ENCODE measurements at regions not wholly inside any gene's neighbourhood (a gene's known extent, or its start where the extent isn't known, plus 50 kb on each side); places are given as distances from the start of the nearest gene placed in this dataset.
"Not testable (repeated sequence)": the region's sequence is repeated elsewhere in the genome, so short reads cannot be mapped to it uniquely, and the experiment has no call there.

DNA sequence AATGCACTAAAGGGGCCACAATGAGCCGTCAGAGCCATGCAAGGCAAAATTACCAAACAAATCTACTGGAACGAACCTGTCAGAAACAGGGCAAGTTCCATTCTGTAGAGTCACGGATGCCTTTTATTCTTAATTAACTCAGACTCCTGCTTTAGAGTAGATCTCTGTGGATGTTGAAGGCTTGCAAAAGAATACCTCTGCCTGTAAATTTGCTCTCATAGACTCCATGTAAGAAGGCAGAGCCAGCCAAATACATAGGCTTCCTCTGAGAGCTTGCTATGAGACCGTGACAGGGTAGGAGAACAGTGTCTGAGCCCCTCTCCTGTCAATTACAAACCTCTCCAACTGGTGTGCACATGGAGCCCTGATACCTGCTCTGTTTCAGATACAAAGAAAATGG lies 787.9 kb upstream of the POM121L12 start:
- DNase-seq: no peak

DNA sequence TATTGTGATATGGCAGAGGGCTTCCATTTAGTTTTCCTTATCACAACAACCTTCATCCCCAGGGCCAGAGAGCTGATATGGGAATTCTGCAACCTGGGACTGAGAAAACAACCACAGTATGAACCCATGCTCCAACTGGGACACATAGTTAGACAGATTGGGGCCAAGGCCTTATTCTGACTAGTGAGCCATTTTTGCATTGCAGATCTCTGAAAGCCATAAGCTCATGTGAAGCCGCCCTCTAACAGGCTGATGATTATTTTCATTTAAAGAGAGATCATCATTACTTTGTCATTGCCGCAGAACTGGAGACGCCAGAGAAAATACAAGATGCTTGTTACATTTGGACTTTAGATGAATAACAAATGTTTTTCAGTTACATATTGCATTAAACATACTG lies 791.7 kb upstream of the POM121L12 start:
- DNase-seq: no peak

DNA sequence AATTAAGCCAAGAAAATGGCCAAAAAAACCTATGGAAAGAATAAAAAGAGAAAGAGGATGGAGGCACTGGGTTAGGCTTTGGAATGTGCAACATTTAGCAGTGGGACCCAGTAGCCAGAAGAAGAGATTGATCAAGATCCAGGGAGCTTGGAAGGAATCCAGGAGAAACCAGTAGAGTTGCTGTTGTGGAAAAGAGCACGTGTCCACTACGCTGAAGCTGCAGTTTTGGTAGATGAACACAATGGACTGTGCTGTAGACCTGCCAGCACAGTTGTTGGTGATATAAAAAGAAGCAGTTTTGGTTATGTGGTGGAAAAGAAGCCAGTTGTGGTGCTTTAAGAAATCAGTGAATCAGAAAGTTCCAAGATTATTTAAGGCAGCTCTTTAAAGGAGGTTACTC lies 802.2 kb upstream of the POM121L12 start:
- no peak for DNase-seq

DNA sequence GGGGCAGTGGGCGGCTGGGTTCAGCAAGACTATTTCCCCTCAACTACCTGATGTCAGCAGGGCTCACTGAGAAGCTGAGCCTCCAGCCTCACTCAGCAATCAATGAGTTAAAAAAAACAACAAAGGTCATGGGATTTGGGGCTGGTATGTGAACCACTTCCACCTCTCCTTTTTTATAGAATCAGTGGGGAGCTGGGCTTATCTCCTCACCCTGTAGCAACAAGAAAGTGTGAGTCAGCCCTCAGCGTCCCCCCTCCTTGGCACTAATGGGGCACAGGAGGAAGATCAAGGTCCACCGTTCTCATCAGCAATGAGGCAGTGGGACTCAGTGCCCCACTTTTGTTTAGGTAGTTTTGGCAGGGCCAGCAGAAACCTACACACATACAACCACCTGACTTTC lies 823.5 kb upstream of the POM121L12 start:
- no peak for DNase-seq

DNA sequence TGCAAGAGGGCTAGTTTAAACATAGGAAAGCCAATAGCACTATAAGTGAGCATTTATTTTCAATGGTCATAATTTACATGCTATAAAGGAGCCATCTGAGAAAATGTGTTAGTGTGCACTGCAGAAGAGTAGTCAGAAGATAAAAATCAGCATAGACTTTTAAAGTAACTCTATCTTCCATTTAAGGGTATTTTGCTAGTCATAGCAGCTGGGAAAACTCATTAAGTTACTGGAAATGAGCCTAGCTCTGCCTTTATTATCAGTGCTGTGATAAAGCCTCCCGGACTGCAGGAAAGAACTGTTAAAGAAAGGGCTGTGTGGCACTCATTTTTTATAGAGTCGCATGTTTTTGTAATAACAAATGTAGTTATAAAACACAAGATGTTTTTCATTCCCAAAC lies 825.8 kb upstream of the POM121L12 start:
- DNase-seq: no peak

DNA sequence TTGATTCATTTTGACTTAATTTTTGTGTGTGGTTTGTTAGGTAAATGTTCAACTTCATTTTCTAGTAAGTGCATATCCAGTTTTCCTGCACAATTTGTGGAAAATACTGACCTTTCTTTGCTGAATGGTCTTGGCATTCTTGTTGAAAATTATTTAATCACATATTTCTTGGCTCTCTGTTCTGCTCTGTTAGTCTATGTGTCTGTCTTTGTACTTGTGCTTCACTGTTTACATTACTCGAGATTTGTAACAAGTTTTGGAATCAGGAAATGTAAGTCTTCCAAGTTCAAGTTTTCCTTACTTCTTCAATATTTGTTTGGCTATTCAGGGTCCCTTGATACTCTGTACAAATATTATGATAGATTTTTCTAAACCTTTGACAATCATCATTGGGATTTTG lies 838.2 kb upstream of the POM121L12 start:
- no peak for DNase-seq

DNA sequence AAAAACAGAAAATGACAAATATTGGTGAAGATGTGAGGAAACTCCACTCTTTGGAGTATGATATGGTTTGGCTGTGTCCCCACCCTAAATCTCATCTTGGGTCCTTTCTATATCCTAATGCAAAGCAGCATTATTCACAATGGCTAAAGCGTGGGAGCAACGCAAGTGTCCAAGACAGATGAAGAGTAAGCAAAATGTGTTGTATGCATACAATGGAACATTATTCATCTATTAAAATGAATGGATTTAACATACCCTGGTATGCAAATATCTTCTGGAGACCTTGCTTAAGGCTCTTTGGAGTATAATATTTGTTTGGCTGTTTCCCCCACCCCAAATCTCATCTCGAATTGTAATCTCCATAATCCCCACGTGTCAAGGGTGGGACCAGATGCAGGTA lies 839.8 kb upstream of the POM121L12 start:
- DNase-seq: no peak

DNA sequence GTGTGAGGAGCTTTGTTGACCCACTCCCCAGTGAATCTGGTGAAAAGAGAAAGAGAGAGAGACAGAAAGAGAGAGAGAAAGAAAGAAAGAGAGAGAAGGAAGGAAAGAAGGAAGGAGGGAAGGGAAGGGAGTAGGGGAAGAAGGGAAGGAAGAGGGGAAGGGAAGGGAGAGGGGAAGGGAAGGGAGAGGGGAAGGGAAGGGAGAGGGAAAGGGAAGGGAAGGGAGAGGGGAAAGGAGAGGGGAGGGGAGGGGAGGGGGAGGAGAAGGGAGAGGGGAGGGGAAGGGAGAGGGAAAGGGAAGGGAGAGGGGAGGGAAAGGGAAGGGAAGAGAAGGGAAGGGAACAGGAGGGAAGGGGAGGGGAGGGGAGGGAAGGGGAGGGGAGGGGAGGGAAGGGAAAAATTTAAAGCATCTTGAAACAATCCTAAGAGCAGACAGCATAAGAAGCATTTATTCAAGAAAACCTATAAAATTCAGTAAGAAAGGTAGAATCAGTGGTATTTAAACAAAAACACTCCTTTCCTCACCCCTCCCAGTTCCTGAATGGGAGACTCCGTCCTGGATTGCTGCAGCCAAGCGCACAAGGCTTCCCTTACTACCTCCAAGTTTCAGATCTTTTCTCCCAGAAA lies 846.2 kb upstream of the POM121L12 start:
- DNase-seq: no peak

DNA sequence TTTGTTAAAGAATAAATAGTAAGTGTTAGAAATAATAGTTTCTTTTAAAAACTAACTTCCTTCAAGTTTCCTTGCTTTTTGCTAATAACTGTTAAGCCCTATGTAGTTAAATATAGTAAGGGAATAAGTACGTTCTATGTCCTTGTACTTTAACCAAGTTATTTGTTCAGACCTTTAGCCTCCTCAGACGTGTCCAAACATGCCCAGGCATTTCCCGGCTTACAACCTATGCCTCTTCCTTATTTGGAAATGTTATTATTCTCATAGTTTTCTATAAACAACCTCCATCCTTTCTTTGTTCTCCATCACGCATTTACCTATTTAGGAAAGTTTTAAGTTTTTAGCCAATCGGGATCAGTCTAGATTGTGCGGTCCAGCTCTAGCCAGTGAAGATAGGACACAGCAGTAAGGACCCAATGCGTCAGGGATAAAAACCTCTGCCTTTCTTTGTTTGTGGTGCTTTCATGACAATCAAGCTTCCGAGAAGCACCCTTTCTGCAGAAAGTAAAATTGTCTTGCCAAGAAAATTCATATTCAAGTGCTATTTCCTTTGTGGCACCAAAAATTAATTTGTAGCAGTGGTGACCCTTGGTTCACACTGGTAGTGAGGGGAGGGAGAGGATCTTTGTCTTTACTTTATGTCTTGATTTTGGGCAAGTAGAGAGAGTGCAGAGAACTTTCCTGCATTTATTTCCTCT lies 851.3 kb upstream of the POM121L12 start:
- DNase-seq: no peak

DNA sequence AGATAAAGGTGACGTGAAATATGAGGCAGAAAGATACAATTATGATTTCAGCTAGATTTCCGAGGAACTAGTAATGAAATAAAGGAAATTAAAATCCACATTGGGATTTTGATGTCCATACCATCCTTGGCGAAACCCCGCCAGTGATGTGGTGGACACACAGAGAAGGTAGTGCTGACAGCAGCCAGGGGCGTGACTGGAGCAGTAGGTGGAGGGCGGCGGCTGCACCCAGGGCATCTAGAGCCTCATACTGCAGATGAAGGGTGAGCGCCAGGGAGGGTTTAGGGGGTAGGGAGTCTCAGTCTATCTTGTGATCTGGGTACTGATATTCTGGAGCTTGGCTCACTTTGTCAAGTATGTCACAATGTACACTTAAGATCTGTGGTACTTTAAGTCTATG lies 855.5 kb upstream of the POM121L12 start:
- no peak for DNase-seq

DNA sequence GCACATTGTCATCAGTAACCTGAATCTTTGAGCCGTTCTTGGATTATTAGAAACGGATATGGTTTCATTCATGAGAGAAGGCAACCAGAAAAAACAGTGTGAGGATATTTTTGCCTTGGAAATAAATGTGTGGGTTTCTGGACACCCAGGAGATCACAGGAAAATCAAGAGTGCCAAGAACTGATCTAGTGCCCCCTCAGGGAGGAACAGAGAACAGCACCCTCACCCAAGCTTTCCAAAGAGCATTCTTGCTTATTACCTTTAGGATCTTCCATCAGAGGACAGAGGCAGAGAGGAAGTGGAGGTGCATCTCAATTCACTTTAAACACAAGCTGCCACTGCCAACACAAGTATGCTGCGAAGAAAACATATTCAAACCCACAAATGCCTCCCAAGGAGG lies 851.5 kb upstream of the COBL start:
- DNase-seq: no peak

DNA sequence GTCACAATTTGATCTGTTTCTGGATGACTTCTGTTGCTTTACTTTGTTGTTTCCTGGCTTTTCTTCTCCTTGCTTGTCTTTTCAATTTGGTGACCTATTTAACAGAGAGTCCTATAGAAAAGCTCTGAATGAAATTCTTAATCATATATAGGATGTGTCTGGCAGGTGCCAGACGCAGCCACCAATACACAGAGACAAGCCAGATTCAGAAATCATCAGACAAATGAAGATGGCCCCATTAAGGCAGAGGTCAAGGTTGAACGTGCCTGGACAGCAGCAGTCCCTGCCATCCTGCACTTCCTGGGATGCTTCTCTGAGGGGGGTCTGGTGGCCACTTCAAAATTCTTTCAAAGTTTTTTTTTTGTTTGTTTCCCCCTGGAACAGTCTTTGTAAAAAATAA lies 846.7 kb upstream of the COBL start:
- no peak for DNase-seq

DNA sequence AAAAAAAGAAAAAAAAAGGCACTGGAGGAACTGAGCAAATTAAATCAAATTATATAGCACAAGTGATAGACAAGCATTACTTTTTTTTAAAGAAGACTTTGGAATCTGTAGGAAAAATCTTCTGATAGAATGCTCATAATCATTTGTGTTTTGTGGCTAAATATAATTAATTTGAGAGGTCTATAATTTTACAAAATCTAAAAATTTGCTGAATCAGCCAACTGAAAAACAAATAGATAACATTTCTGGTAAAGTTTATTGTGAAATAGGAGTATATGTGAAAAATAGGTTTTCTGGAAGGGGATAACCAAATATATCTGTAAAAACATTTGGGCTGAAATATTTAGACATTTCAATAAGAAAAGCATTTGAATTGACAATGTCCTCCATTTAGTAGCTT lies 844.9 kb upstream of the COBL start:
- no peak for DNase-seq

DNA sequence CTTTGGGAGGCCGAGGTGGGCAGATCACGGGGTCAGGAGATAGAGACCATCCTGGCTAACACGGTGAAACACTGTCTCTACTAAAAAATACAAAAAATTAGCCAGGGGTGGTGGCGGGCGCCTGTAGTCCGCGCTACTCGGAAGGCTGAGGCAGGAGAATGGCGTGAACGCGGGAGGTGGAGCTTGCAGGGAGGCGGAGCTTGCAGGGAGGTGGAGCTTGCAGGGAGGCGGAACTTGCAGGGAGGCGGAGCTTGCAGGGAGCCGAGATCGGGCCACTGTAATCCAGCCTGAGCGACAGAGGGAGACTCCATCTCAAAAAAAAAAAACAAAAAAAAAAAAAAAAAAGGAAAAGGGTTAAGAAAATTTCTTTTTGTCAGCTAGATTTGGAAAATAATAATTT lies 842.8 kb upstream of the COBL start:
- DNase-seq: not testable (repeated sequence)

DNA sequence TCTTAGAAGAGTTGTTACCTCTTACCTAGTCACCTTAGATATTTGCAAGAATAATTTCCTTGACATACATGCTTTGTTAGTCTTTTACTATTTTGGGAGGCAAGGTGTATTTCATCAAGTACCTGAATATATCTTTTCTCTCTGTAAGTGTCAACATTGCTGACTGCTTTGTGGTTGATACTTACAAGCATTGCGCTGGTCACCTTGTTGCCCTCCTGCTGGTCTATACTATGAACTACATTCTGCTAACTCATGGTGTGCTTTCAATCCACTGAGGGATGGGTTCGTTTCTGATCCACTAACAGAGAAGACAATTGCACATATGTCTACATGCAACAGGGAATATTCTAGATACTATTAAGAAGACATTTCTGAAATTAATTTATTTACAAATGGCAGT lies 837.8 kb upstream of the COBL start:
- no peak for DNase-seq

DNA sequence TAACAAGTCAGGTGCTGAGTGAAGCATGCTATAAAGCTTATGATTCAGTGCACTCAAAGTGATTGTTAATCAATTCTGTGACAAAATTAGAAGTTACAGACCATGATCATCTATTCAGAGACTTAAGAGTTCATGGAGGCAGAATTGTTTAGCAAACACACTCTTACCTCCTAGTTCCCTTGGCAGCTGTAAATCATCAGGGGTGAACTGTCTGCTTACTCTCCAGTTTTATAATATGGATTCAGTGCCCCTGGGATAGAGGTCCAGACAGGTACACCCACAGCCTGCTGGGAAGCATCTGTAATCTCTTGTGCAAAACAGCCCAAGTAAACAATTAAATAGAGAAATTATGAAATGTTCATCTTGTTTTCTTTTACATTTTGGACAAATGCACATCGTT lies 835.0 kb upstream of the COBL start:
- DNase-seq: no peak

DNA sequence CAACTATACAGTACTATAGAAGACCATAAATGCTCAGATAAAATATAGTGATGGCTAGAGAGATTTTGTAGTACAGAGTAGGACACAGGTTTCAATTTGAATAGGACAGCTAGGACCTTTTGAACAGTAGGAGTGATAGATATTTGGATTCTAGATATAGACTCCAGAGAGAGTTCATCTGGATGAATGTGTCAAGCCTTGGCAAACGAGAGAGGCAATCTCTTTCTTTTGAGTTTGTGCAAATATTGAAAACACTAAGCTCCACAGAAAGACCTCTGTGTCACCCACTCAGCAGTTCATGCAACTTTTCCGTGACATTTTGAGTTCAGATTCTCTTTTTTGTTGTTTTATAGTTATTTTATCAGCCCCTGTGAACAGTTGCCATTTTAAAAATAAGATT lies 834.3 kb upstream of the COBL start:
- DNase-seq: no peak

DNA sequence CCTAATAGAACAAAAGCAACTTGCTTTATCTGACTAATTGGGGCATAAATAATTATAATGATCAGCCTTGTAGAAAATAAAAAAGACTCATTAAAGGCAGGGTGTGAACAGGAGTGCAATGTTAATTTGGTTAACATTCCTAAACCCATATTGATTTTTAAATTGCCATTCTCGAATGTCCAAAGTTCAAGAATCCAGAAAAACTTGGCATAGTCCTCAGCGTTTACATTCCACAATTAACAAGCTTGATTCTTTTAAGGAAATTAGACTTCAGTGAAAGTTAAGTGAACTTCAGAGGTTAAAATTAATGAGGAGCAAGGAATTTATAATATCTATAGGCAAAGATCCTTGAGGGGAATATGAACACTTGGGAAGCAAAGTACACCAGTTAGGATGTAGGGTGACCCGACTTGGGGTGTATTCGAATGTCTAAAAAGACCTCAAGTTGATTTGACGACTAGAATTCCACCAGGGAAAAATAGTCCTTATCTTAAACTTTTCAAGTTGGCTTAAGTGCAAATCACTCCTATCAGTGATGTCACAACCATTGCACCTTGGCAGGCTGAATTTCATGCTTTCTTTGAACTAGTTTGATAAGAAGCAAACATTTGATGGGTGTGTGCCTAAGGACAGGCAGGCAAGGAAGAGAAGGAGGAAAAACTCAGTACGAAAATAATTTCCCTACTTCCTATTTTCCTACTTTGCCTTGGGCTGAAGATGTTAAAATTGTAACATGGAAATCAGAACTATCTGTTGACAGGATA lies 830.4 kb upstream of the COBL start:
- DNase-seq: no peak

DNA sequence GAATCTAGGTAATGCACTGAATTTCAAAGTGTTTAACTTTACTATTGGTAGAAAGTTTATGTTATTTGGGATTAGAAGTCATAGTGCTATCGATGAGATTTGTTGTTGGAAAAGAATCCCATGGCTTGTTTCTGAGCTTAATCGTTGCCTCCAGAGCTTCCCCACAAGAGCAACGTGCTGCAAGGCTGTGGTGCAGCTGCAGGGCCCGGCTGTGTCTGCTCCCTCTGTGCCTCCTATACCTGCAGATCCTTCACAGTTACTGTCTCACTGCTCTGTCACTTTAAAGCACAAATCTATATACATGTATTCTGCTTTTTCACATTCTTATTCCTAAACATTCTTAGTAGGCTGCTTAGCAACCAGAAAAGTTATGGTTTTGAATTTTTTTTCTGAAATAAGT lies 826.6 kb upstream of the COBL start:
- no peak for DNase-seq

DNA sequence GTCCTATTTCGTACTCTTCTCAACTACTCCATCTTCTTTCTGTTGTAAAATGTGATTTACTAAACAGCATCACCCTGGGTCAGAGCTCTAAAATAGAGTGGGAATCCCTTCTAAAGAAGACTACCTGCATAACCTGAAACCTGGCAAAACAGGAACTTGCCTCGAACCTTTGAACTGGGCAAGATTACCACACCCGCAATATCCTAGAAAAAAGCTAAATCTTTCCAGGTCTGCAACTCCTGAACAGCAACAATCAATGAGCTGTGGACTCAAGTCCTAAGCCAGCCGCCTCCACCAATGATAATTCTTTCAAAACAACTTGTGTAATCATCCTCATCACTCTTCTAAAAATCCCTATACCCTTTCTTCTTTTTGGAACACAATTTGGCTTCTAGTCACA lies 824.2 kb upstream of the COBL start:
- no peak for DNase-seq

DNA sequence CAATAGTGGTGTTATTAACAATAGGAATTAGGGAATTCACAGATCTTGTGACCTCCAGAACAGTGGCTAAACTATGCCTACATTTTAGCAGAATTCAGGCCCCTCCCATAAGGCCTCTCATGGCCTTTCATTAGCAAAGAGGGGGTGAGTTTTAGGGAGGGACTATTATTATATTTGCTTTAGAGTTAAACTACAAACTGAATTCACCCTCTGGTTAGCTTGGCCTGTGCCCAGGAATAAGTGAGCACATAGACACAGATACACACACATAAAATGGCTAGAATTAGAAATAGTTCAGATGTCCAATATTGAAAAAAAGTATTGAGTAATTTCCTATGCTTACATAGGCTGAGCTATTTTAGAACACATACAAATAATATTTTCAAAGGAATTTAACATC lies 818.8 kb upstream of the COBL start:
- DNase-seq: no peak

DNA sequence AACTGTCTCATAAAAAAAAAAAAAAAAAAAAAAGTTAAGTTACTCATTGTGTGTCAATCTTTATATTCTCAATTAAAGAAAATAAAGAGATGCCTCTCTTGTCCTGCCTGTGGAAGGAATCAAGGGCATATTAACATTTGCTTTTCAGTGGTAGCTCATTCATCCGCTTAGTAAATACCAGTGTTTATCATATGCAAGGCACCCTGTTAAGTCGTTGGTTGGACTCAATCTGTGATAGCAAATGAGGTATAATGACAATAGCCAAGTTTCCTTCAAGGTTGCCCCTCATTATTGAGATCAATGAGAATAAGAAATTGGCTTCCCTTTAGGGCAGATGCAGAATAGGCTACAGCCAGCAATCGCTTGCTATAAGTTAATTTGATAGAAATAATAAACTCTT lies 812.7 kb upstream of the COBL start:
- no peak for DNase-seq

DNA sequence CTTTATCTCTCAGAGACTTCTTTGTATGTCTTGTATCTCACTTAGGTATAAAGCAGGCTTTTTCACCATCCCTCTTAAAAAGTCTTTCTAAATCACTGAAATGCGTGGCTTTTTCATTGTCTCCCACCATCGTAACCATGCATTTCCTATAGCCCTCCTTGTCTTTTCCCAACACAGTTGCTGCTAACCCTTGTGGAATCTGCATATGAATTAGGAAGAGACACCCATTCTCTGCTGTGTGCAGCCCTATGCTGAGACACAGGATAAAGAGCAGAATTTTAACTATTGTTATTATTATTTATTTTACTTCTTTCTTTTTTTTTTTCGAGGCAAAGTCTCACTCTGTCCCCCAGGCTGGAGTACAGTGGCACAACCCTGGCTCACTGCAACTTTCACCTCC lies 804.3 kb upstream of the COBL start:
- DNase-seq: no peak

DNA sequence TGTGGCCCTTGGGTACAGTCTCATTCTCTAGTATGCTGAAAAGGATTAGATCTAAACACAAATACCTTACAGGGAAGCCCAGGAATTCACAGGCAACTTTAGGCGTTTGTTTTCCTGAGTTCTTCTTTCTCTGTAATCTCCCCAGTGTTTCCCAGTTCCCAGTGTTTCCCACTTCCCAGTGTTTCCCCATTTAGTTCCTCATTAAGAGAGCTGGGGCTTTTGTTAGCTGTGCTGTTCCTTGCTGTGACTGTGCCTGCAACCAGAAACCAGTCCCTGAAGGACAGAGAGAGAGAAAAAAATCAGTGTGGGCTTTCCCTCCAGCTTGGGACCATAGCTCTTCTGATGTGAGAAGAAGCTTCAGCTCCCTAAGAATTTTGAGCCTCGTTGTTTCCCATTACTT lies 802.9 kb upstream of the COBL start:
- DNase-seq: no peak

Measured in hippocampal formation (tissue), 2 donors.